HCT116 (cell line): ENCODE measurements at regions not wholly inside any gene's neighbourhood (a gene's known extent, or its start where the extent isn't known, plus 50 kb on each side); places are given as distances from the start of the nearest gene placed in this dataset.

Source experiments
- ATAC-seq: fragments of 200-7000 bp; cut with Tn5 transposase; 2 replicates; pipeline ENCODE4 v1.9.1; 2020; ENCODE audit warnings: mild to moderate bottlenecking, moderate library complexity
- BruUV-seq: library from RNA; stranded (reverse); fragments of 400-500 nt; replicated peaks from 2 replicates; lab custom pipeline; 2021; lab: Mats Ljungman, UMichigan
- CTCF ChIA-PET: fragments of 300-600 bp; sonication (Branson Sonifier 250); formaldehyde crosslinking; loops from one replicate; lab custom pipeline; 2021; ENCODE audit warnings: antibody characterized with exemption; lab: Charles Lee
- POLR2A ChIA-PET: fragments of 300-600, 350-600 bp; sonication (Branson Sonifier 250); formaldehyde crosslinking; loops from one replicate; lab custom pipeline; 2021; ENCODE audit warnings: antibody characterized with exemption; lab: Charles Lee
- RAD21 ChIA-PET, 2 experiments: fragments of 300-600 bp; sonication (Branson Sonifier 250); formaldehyde crosslinking; loops; one replicate each; lab custom pipeline; 2023; ENCODE audit warnings: low total read pairs in 2 of 2; ENCODE audit not compliant: uncharacterized antibody in 2 of 2, unreplicated experiment in 2 of 2, low non-redundant PET in 1 of 2; lab: Charles Lee
- DNase-seq: peaks from one replicate; pipeline ENCODE4 v3.0.0-alpha.2; 2010; ENCODE audit warnings: low read depth, low spot score
- H2AFZ ChIP-seq: fragments of 200-600 bp; shearing (Covaris generic), sonication (generic); 2 replicates; pipeline ENCODE4 v1.6.1; 2017; ENCODE audit warnings: low read depth, mixed run types, mixed read lengths, antibody characterized with exemption, low read length; ENCODE audit not compliant: poor library complexity, severe bottlenecking
- H3K27ac ChIP-seq: 2 replicates; pipeline ENCODE4 v1.5.1; 2012; ENCODE audit warnings: low read depth, low read length
- H3K27me3 ChIP-seq: fragments of 200-600 bp; sonication (generic); 2 replicates; pipeline ENCODE4 v1.6.1; 2016; ENCODE audit warnings: mixed run types, low read length, mixed read lengths; ENCODE audit not compliant: insufficient read depth
- H3K36me3 ChIP-seq, 2 experiments: fragments of 200-500 bp in 1 of 2; fragments of 200-600 bp in 1 of 2; sonication (Bioruptor generic) in 1 of 2; sonication (generic) in 1 of 2; 2 replicates each; pipeline versions ENCODE4 v1.5.1 to v1.6.1; 2014 to 2016; ENCODE audit warnings: low read length in 2 of 2, inconsistent platforms in 1 of 2, mixed read lengths in 1 of 2, mixed run types in 1 of 2; ENCODE audit not compliant: insufficient read depth in 2 of 2, control insufficient read depth in 1 of 2
- H3K4me1 ChIP-seq, 2 experiments: fragments of 200-600 bp in 1 of 2; sonication (generic) in 1 of 2; 2 replicates each; pipeline versions ENCODE4 v1.5.1 to v1.6.1; 2012 to 2017; ENCODE audit warnings: low read length in 2 of 2, inconsistent platforms in 1 of 2, mild to moderate bottlenecking in 1 of 2, mixed read lengths in 1 of 2, mixed run types in 1 of 2, moderate library complexity in 1 of 2; ENCODE audit not compliant: insufficient read depth in 2 of 2, control insufficient read depth in 1 of 2
- H3K4me2 ChIP-seq: fragments of 200-600 bp; sonication (generic); 2 replicates; pipeline ENCODE4 v1.6.1; 2017; ENCODE audit warnings: mixed run types, low read length, mixed read lengths
- H3K4me3 ChIP-seq, 2 experiments: fragments of 200-600 bp in 1 of 2; sonication (generic) in 1 of 2; replicated peaks in 1 of 2; 2 replicates each; pipeline ENCODE4 v1.5.1; 2011 to 2016; ENCODE audit warnings: low read length in 2 of 2, control low read depth in 1 of 2, low read depth in 1 of 2, mild to moderate bottlenecking in 1 of 2, mixed read lengths in 1 of 2, mixed run types in 1 of 2
- H3K79me2 ChIP-seq: fragments of 200-600 bp; sonication (generic); 2 replicates; pipeline ENCODE4 v1.6.1; 2017; ENCODE audit warnings: mild to moderate bottlenecking, mixed run types, low read length, moderate library complexity, mixed read lengths; ENCODE audit not compliant: insufficient read depth
- H3K9ac ChIP-seq: fragments of 200-600 bp; sonication (generic); 2 replicates; pipeline ENCODE4 v1.6.1; 2016; ENCODE audit warnings: low read length, mixed read lengths
- H3K9me2 ChIP-seq: fragments of 200-600 bp; sonication (generic), shearing (Covaris generic); 2 replicates; pipeline ENCODE4 v1.6.1; 2017; ENCODE audit warnings: mixed run types, mild to moderate bottlenecking, moderate library complexity; ENCODE audit not compliant: insufficient read depth
- H3K9me3 ChIP-seq, 2 experiments: fragments of 200-500 bp in 1 of 2; fragments of 200-600 bp in 1 of 2; sonication (Bioruptor generic) in 1 of 2; sonication (generic) in 1 of 2; 2 replicates each; pipeline ENCODE4 v1.6.1; 2014 to 2017; ENCODE audit warnings: low read length in 2 of 2, mixed read lengths in 2 of 2, inconsistent platforms in 1 of 2, low read depth in 1 of 2, mild to moderate bottlenecking in 1 of 2, mixed run types in 1 of 2, moderate library complexity in 1 of 2; ENCODE audit not compliant: control insufficient read depth in 1 of 2, insufficient read depth in 1 of 2
- H4K20me1 ChIP-seq: fragments of 200-600 bp; sonication (generic), shearing (Covaris generic); 2 replicates; pipeline ENCODE4 v1.6.1; 2017; ENCODE audit warnings: mixed run types, mild to moderate bottlenecking, moderate library complexity; ENCODE audit not compliant: insufficient read depth
- EZH2 ChIP-seq: fragments of 200-600 bp; sonication (generic); IDR thresholded peaks from 2 replicates; pipeline ENCODE4 v1.6.1; 2017; ENCODE audit warnings: antibody characterized with exemption, mixed run types
- POLR2A ChIP-seq: IDR thresholded peaks from 2 replicates; pipeline ENCODE4 v1.7.0; 2011; ENCODE audit warnings: borderline replicate concordance; ENCODE audit not compliant: insufficient read depth, insufficient read length; ENCODE audit errors: extremely low read depth
- intact Hi-C: fragments of 100-400 bp; cut with micrococcal nuclease; formaldehyde crosslinking; loops from 2 replicates; pipeline ENCODE4 v1.10.0; 2022
- TF ChIP-seq, protein P1 (sequence below): IDR thresholded peaks from 2 replicates; pipeline ENCODE4 v1.6.1; 2012; ENCODE audit warnings: low read depth
- TF ChIP-seq, protein P2 (sequence below), 3 experiments: fragments of 200-600 bp in 1 of 3; sonication (generic) in 1 of 3; IDR thresholded peaks in 2 of 3; conservative IDR thresholded peaks in 1 of 3; 2 replicates each; pipeline ENCODE4 v1.5.1; 2012 to 2017; ENCODE audit warnings: low read depth in 2 of 3, low read length in 2 of 3, antibody characterized with exemption in 1 of 3, borderline replicate concordance in 1 of 3, control low read depth in 1 of 3, mild to moderate bottlenecking in 1 of 3, mixed read lengths in 1 of 3, mixed run types in 1 of 3, moderate library complexity in 1 of 3; ENCODE audit not compliant: insufficient read depth in 1 of 3

DNA sequence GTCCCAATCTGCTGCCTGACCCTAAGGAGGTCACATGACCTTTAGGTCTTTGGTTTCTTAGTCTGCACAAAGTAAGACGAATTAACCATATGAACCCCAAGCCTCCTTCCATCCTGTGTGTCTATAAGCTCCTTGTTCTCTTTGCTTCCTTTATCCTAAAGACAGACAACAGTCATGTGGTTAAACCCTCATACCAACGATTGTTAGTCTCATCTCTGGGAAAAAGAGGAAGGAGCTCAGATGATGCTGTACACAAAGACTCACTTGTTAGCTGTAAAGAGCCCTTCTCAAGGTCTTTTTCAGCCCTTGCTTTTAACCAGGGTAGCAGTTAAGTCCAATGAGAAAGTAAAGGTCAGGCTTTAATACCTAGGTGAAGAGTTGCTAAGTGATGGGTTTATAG lies 443.7 kb downstream of the TNS1 start:
- Histone ChIP-seq H2AFZ (no peak overlapping the region), H3K27me3 (peaks cover 30% of the 10 kb centered on the region), H3K36me3 (no peaks in the 10 kb centered on the region), H3K79me2 (no peaks in the 10 kb centered on the region)
- intact Hi-C loops = no loop called here
- POLR2A ChIA-PET = no interaction called here
- DNase-seq = no peak
- CTCF ChIA-PET = no interaction called here
- no peak for TF ChIP-seq POLR2A
- TF ChIP-seq, protein P1, sequence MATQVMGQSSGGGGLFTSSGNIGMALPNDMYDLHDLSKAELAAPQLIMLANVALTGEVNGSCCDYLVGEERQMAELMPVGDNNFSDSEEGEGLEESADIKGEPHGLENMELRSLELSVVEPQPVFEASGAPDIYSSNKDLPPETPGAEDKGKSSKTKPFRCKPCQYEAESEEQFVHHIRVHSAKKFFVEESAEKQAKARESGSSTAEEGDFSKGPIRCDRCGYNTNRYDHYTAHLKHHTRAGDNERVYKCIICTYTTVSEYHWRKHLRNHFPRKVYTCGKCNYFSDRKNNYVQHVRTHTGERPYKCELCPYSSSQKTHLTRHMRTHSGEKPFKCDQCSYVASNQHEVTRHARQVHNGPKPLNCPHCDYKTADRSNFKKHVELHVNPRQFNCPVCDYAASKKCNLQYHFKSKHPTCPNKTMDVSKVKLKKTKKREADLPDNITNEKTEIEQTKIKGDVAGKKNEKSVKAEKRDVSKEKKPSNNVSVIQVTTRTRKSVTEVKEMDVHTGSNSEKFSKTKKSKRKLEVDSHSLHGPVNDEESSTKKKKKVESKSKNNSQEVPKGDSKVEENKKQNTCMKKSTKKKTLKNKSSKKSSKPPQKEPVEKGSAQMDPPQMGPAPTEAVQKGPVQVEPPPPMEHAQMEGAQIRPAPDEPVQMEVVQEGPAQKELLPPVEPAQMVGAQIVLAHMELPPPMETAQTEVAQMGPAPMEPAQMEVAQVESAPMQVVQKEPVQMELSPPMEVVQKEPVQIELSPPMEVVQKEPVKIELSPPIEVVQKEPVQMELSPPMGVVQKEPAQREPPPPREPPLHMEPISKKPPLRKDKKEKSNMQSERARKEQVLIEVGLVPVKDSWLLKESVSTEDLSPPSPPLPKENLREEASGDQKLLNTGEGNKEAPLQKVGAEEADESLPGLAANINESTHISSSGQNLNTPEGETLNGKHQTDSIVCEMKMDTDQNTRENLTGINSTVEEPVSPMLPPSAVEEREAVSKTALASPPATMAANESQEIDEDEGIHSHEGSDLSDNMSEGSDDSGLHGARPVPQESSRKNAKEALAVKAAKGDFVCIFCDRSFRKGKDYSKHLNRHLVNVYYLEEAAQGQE = no peak
- TF ChIP-seq EZH2 = no peak
- TF ChIP-seq, protein P2, sequence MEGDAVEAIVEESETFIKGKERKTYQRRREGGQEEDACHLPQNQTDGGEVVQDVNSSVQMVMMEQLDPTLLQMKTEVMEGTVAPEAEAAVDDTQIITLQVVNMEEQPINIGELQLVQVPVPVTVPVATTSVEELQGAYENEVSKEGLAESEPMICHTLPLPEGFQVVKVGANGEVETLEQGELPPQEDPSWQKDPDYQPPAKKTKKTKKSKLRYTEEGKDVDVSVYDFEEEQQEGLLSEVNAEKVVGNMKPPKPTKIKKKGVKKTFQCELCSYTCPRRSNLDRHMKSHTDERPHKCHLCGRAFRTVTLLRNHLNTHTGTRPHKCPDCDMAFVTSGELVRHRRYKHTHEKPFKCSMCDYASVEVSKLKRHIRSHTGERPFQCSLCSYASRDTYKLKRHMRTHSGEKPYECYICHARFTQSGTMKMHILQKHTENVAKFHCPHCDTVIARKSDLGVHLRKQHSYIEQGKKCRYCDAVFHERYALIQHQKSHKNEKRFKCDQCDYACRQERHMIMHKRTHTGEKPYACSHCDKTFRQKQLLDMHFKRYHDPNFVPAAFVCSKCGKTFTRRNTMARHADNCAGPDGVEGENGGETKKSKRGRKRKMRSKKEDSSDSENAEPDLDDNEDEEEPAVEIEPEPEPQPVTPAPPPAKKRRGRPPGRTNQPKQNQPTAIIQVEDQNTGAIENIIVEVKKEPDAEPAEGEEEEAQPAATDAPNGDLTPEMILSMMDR (IDR thresholded peaks at IDR 0.05 in 2 of 3, conservative IDR thresholded peaks at IDR 0.05 in 1 of 3; ENCODE audit: borderline replicate concordance in 1 of 3, insufficient read depth in 1 of 3, low read depth in 2 of 3, low read length in 2 of 3) = no peak
- TF ChIP-seq, all 23 proteins: peak for 0
- H3K4me3 ChIP-seq = no peak overlapping the region
- H4K20me1 ChIP-seq = no peaks in the 10 kb centered on the region
- H3K27ac ChIP-seq = no peak overlapping the region
- H3K9me3 ChIP-seq = no peaks in the 10 kb centered on the region
- H3K9ac ChIP-seq = no peak overlapping the region
- H3K4me1 ChIP-seq = no peaks in the 10 kb centered on the region
- H3K4me2 ChIP-seq = no peak overlapping the region
- RAD21 ChIA-PET = no interaction called here
- H3K9me2 ChIP-seq = no peaks in the 10 kb centered on the region
- BruUV-seq = no TSS peak
- no peak for ATAC-seq
